ENCODE measurements at regions not wholly inside any gene's neighbourhood (a gene's known extent, or its start where the extent isn't known, plus 50 kb on each side); places are given as distances from the start of the nearest gene placed in this dataset.

DNA sequence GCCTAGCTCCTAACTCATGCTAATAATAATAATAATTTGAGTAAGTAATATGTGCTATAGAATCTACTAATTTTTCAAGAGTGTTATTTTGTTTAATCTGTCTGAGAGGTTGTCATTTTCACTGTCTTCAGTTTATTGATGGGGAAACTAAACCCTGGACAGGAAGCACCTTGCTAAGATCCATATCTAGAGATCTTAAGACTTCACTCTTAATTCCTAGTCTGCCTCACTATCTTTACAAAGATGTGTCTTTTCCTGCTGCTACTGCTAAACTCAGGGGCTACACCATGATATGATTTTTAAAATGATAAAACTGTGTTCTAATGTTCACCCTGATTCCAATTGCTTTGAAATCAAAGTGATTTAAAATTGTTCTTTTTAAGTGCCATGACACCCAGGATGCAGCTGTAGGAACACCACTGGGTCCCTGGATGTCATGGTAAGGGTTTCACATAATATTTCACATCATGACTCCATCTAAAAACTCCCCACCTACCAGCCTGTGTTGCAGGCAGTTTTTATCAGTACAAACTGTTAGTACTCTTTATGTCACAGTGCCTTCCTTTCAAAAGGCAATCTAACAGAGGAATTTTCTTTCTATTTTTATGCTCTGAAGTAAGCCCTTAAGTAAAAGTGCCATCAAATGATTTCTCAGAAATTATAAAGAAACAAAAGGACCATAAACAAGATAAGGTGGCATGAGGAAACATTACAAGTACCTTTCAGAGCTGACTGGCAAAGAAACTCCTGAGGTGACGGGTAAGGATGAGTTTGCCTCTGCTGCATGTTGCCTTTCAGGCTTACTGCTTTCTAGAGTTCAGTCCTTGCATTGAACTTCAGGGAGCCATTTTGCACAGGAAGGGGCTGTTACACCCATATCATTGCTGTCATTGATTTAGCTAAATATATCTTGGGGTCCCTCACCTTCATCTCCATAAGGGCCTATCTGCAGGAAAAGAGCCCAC, 160.1 kb upstream of the SATB1 start:
- Histone ChIP-seq H3K27ac (ENCODE audit: low read depth, low read length, poor library complexity, severe bottlenecking) (no peak overlapping the region), H3K36me3 (ENCODE audit: insufficient read depth, low read length, poor library complexity, severe bottlenecking) (no peaks in the 10 kb centered on the region), H3K4me3 (ENCODE audit: low read depth, low read length, poor library complexity, severe bottlenecking) (no peak overlapping the region), H3K9me3 (ENCODE audit: low read depth, low read length, poor library complexity, severe bottlenecking) (no peaks in the 10 kb centered on the region), H3K27me3 (replicated peaks; ENCODE audit: insufficient read depth, low read depth, low read length, poor library complexity) (no peaks in the 10 kb centered on the region), H3K4me1 (ENCODE audit: insufficient read depth, low read length, poor library complexity, severe bottlenecking) (no peaks in the 10 kb centered on the region)
- CTCF ChIA-PET, result no interaction called here
- POLR2A ChIA-PET (ENCODE audit: low non-redundant PET), result no interaction called here
- no TSS peak for BruUV-seq (replicated peaks)
- intact Hi-C loops (cut with micrococcal nuclease; ENCODE audit: unreplicated experiment), result no loop called here
- no peak for DNase-seq (ENCODE audit: low spot score)
- no peak for TF ChIP-seq EZH2 (IDR thresholded peaks at IDR 0.05; ENCODE audit: borderline replicate concordance, low read depth, low read length, poor library complexity, severe bottlenecking)
- TF ChIP-seq, protein P1, sequence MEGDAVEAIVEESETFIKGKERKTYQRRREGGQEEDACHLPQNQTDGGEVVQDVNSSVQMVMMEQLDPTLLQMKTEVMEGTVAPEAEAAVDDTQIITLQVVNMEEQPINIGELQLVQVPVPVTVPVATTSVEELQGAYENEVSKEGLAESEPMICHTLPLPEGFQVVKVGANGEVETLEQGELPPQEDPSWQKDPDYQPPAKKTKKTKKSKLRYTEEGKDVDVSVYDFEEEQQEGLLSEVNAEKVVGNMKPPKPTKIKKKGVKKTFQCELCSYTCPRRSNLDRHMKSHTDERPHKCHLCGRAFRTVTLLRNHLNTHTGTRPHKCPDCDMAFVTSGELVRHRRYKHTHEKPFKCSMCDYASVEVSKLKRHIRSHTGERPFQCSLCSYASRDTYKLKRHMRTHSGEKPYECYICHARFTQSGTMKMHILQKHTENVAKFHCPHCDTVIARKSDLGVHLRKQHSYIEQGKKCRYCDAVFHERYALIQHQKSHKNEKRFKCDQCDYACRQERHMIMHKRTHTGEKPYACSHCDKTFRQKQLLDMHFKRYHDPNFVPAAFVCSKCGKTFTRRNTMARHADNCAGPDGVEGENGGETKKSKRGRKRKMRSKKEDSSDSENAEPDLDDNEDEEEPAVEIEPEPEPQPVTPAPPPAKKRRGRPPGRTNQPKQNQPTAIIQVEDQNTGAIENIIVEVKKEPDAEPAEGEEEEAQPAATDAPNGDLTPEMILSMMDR (conservative IDR thresholded peaks at IDR 0.05; ENCODE audit: low read depth, low read length), result no peak

DNA sequence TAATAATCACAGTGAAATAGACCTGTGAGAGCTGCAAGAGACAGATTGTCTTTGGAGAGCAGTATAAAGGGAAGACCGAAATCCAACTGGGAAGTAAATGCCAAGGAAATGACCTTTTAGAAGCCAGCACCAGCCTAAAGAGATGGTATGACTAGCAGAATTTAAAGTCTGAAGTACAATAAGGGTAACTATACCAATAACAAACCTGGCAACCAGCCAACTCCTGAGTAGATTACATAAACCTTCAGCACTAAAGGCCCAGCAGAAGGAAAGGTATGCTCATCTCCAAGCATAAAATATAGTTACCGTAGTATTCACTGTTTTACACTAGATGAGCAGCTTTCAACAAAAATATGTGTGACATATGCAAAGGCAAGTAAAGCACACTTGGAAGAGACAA, 155.1 kb upstream of the SATB1 start:
- no TSS peak for BruUV-seq (replicated peaks)
- H3K27ac ChIP-seq (ENCODE audit: low read depth, low read length, poor library complexity, severe bottlenecking), result no peak overlapping the region
- intact Hi-C loops (cut with micrococcal nuclease; ENCODE audit: unreplicated experiment), result no loop called here
- no peak for DNase-seq (ENCODE audit: low spot score)
- POLR2A ChIA-PET (ENCODE audit: low non-redundant PET), result no interaction called here
- H3K36me3 ChIP-seq (ENCODE audit: insufficient read depth, low read length, poor library complexity, severe bottlenecking), result no peaks in the 10 kb centered on the region
- CTCF ChIA-PET, result no interaction called here
- no peaks in the 10 kb centered on the region for H3K9me3 ChIP-seq (ENCODE audit: low read depth, low read length, poor library complexity, severe bottlenecking)
- H3K27me3 ChIP-seq (replicated peaks; ENCODE audit: insufficient read depth, low read depth, low read length, poor library complexity), result no peaks in the 10 kb centered on the region
- H3K4me3 ChIP-seq (ENCODE audit: low read depth, low read length, poor library complexity, severe bottlenecking), result no peak overlapping the region
- TF ChIP-seq, protein P1 (conservative IDR thresholded peaks at IDR 0.05; ENCODE audit: low read depth, low read length), result no peak
- TF ChIP-seq EZH2 (IDR thresholded peaks at IDR 0.05; ENCODE audit: borderline replicate concordance, low read depth, low read length, poor library complexity, severe bottlenecking), result no peak
- H3K4me1 ChIP-seq (ENCODE audit: insufficient read depth, low read length, poor library complexity, severe bottlenecking), result no peaks in the 10 kb centered on the region

DNA sequence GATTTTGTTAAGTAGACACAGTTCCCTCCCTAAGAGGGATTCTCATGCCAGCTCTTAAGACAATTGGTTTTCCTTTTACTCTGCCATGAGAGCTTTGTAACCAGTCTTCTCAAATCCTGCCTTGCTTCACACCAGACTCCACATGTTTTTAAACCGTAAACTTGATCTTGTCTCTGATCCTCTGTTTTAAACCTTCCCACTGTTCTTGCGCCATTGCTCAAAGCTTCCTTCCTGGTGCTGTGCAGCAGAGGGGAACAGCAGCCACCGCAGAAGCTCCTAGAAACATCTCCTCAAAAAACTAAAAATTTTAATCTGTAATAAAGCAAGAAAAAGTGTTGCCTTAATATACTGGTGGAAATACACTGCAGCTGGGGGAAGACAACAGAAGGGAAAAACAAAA, 154.5 kb upstream of the SATB1 start:
- DNase-seq (ENCODE audit: low spot score), result no peak
- CTCF ChIA-PET, result no interaction called here
- no TSS peak for BruUV-seq (replicated peaks)
- Histone ChIP-seq H3K4me3 (ENCODE audit: low read depth, low read length, poor library complexity, severe bottlenecking) (no peak overlapping the region), H3K27me3 (replicated peaks; ENCODE audit: insufficient read depth, low read depth, low read length, poor library complexity) (no peaks in the 10 kb centered on the region), H3K27ac (ENCODE audit: low read depth, low read length, poor library complexity, severe bottlenecking) (no peak overlapping the region), H3K4me1 (ENCODE audit: insufficient read depth, low read length, poor library complexity, severe bottlenecking) (no peaks in the 10 kb centered on the region), H3K36me3 (ENCODE audit: insufficient read depth, low read length, poor library complexity, severe bottlenecking) (no peaks in the 10 kb centered on the region), H3K9me3 (ENCODE audit: low read depth, low read length, poor library complexity, severe bottlenecking) (no peaks in the 10 kb centered on the region)
- intact Hi-C loops (cut with micrococcal nuclease; ENCODE audit: unreplicated experiment), result no loop called here
- POLR2A ChIA-PET (ENCODE audit: low non-redundant PET), result no interaction called here
- no peak for TF ChIP-seq EZH2 (IDR thresholded peaks at IDR 0.05; ENCODE audit: borderline replicate concordance, low read depth, low read length, poor library complexity, severe bottlenecking)
- TF ChIP-seq, protein P1 (conservative IDR thresholded peaks at IDR 0.05; ENCODE audit: low read depth, low read length), result no peak
